OCI-LY3 (cell line): ENCODE measurements at regions not wholly inside any gene's neighbourhood (a gene's known extent, or its start where the extent isn't known, plus 50 kb on each side); places are given as distances from the start of the nearest gene placed in this dataset.

ENCODE experiments used
- CTCF ChIP-seq: fragments of 200-600, 300-600 bp; sonication (generic); IDR thresholded peaks from 2 replicates; pipeline ENCODE4 v1.5.1; 2014; ENCODE audit warnings: antibody characterized with exemption, low read length, low read depth
- EZH2phosphoT487 ChIP-seq: fragments of 200-600 bp; shearing (Covaris generic); IDR thresholded peaks from 2 replicates; pipeline ENCODE4 v1.6.1; 2018; ENCODE audit warnings: antibody characterized with exemption, mixed run types, low read depth

- TF ChIP-seq CTCF = no peak
- no peak for TF ChIP-seq EZH2phosphoT487
These were observed 135.4 kb upstream of the FRMPD4 start for GRCh38 chrX:12002876-12003275.
